CD4-positive, alpha-beta T cell treated with Interleukin-1 beta for 1 hour (primary cell): ENCODE measurements at regions not wholly inside any gene's neighbourhood (a gene's known extent, or its start where the extent isn't known, plus 50 kb on each side); places are given as distances from the start of the nearest gene placed in this dataset.
A peak's percentile ranks its signal among the peaks of the same experiment; 100 is the strongest.

ENCODE experiments used
- DNase-seq, 2 donors: peaks; one replicate each; pipeline ENCODE4 v3.0.0-alpha.2; 2020 to 2022

GRCh38 chr13:63684822-63685221 is 2269.2 kb upstream of the PCDH20 start:
- DNase-seq: no peak

GRCh38 chr13:63680704-63681103 is 2265.1 kb upstream of the PCDH20 start:
- DNase-seq: no peak

- DNase-seq: no peak
Observed at GRCh38 chr13:63671296-63671695, 2255.6 kb upstream of the PCDH20 start.

GRCh38 chr13:63651394-63651793 is 2235.7 kb upstream of the PCDH20 start:
- no peak for DNase-seq

GRCh38 chr13:63643543-63643942 is 2227.9 kb upstream of the PCDH20 start:
- no peak for DNase-seq

- DNase-seq: peak in 1 of 2 donors; percentile 1
Observed at GRCh38 chr13:63636316-63636993, 2220.8 kb upstream of the PCDH20 start.

- DNase-seq: no peak
Observed at GRCh38 chr13:63632321-63632720, 2216.7 kb upstream of the PCDH20 start.

GRCh38 chr13:63631006-63631405 is 2215.4 kb upstream of the PCDH20 start:
- no peak for DNase-seq

- no peak for DNase-seq
Observed at GRCh38 chr13:63629591-63629990, 2213.9 kb upstream of the PCDH20 start.

GRCh38 chr13:63628310-63628709 is 2212.7 kb upstream of the PCDH20 start:
- DNase-seq: no peak

GRCh38 chr13:63625869-63626268 is 2210.2 kb upstream of the PCDH20 start:
- DNase-seq: no peak

GRCh38 chr13:63614874-63615612 is 2199.4 kb upstream of the PCDH20 start:
- no peak for DNase-seq

GRCh38 chr13:63607153-63607552 is 2191.5 kb upstream of the PCDH20 start:
- DNase-seq: no peak

- no peak for DNase-seq
Observed at GRCh38 chr13:63605962-63606361, 2190.3 kb upstream of the PCDH20 start.

GRCh38 chr13:63605403-63605802 is 2189.8 kb upstream of the PCDH20 start:
- no peak for DNase-seq

GRCh38 chr13:63595811-63596210 is 2180.2 kb upstream of the PCDH20 start:
- no peak for DNase-seq

GRCh38 chr13:63586467-63586866 is 2170.8 kb upstream of the PCDH20 start:
- DNase-seq: no peak

- DNase-seq: no peak
Observed at GRCh38 chr13:63578796-63579195, 2163.1 kb upstream of the PCDH20 start.

GRCh38 chr13:63567031-63567430 is 2151.4 kb upstream of the PCDH20 start:
- DNase-seq: no peak

- DNase-seq: no peak
Observed at GRCh38 chr13:63554157-63554556, 2138.5 kb upstream of the PCDH20 start.

- no peak for DNase-seq
Observed at GRCh38 chr13:63551731-63552130, 2136.1 kb upstream of the PCDH20 start.

- DNase-seq: no peak
Observed at GRCh38 chr13:63546524-63546923, 2130.9 kb upstream of the PCDH20 start.

GRCh38 chr13:63542770-63543169 is 2127.1 kb upstream of the PCDH20 start:
- no peak for DNase-seq

- no peak for DNase-seq
Observed at GRCh38 chr13:63541336-63541735, 2125.7 kb upstream of the PCDH20 start.

GRCh38 chr13:63540061-63540460 is 2124.4 kb upstream of the PCDH20 start:
- DNase-seq: no peak
